ENCODE measurements at regions not wholly inside any gene's neighbourhood (a gene's known extent, or its start where the extent isn't known, plus 50 kb on each side); places are given as distances from the start of the nearest gene placed in this dataset.

GRCh38 chr15:87326269-87326668 is 930.3 kb downstream of the NTRK3 start:
- TF ChIP-seq CTCF (IDR thresholded peaks at IDR 0.05) (no peak), POLR2A (IDR thresholded peaks at IDR 0.05) (no peak)

All from breast epithelium (tissue), 3 donors.